WI38 (cell line): ENCODE measurements at regions not wholly inside any gene's neighbourhood (a gene's known extent, or its start where the extent isn't known, plus 50 kb on each side); places are given as distances from the start of the nearest gene placed in this dataset.

Experiments
- H3K4me3 ChIP-seq: 2 replicates; pipeline ENCODE4 v1.5.1; 2011; ENCODE audit warnings: low read depth, mild to moderate bottlenecking, control low read depth, low read length
- TF ChIP-seq, protein P1 (sequence below): IDR thresholded peaks from 2 replicates; pipeline ENCODE4 v1.5.1; 2012; ENCODE audit warnings: low read depth, mild to moderate bottlenecking, control low read depth, low read length

DNA sequence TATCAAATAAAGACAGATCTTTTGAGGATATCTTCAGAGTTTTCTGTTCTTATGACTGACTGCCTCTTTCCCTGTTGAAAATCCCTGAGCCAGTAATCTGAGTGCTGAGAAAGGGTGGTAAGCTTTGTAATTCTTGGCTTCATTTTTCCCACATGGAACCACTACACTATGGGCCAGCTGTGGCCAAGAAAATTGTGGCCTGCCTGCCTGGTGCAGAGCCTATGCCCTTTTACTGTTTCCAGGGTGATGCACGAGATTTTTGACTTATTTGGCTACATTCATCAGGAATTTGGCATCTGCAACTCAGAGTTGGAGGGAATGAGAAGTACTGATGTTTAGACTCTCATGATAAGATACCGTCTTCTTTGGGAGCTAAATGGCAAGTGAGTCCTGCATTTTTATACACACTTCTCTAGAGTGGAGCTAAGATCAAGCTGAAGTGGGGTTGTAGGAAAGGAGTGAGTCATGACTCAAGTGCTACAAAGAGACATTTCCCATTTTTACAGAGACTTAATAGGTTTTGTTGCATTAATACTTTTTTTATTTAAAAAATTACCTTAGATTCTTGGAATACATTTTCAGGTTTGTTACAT is 328.2 kb upstream of the CDH7 start:
- H3K4me3 ChIP-seq, result no peak overlapping the region
- TF ChIP-seq, protein P1, sequence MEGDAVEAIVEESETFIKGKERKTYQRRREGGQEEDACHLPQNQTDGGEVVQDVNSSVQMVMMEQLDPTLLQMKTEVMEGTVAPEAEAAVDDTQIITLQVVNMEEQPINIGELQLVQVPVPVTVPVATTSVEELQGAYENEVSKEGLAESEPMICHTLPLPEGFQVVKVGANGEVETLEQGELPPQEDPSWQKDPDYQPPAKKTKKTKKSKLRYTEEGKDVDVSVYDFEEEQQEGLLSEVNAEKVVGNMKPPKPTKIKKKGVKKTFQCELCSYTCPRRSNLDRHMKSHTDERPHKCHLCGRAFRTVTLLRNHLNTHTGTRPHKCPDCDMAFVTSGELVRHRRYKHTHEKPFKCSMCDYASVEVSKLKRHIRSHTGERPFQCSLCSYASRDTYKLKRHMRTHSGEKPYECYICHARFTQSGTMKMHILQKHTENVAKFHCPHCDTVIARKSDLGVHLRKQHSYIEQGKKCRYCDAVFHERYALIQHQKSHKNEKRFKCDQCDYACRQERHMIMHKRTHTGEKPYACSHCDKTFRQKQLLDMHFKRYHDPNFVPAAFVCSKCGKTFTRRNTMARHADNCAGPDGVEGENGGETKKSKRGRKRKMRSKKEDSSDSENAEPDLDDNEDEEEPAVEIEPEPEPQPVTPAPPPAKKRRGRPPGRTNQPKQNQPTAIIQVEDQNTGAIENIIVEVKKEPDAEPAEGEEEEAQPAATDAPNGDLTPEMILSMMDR, result no peak

DNA sequence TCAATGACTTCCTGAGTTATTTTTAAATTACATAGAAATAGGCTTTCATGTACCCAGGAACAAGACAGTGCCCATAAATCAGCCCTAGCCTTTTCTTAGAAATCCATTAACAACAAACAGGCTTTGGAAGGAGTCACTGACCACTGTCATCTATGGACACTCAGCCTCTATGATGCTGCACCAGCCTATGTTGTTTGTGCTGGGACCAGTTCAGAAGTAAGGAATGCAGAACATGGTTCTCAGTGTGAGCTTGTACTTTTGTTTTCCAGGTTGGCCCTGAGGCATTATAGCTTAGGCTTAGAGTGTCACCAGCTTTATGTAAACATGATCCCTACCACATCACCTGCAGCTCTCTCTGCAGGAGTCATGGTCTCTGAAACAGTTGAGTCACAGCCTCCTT is 335.7 kb upstream of the CDH7 start:
- TF ChIP-seq, protein P1, result no peak
- no peak overlapping the region for H3K4me3 ChIP-seq

DNA sequence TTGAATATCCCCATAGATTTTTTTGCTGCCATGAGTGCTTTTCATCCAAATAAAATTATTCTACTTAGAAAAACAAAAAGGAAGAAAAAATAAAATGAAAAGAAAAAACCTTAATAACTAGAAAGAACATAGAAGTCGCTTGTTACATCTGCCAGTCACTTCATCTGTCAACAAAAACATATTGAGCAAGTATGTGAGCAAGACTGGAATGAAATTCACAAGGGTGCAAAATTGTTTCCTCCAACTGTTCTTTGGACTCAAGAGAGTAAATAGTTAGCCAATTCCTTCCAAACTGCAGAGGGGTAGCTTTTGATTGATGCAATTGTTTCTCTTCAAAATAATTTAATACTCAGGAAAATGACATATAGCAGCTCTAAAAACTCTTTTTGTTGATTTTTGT is 336.3 kb upstream of the CDH7 start:
- TF ChIP-seq, protein P1, result no peak
- no peak overlapping the region for H3K4me3 ChIP-seq

DNA sequence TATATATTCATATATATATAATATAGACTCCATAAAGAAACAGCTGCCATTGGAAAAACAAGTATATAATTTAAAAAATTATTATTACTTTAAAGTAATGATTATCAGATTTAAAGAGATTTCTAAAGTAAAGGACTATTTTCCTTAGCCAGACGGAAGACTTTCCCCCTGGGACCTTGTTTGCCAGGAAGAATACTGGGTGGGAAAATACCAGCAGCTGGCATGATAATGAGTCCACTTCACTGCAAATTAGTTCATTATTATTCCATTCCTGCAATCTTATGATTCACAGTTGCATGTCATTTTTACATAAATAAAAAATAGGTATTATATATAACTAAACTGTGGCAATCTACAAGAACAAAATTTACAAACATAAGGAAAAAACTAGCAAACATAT is 339.8 kb upstream of the CDH7 start:
- no peak overlapping the region for H3K4me3 ChIP-seq
- TF ChIP-seq, protein P1, result no peak

DNA sequence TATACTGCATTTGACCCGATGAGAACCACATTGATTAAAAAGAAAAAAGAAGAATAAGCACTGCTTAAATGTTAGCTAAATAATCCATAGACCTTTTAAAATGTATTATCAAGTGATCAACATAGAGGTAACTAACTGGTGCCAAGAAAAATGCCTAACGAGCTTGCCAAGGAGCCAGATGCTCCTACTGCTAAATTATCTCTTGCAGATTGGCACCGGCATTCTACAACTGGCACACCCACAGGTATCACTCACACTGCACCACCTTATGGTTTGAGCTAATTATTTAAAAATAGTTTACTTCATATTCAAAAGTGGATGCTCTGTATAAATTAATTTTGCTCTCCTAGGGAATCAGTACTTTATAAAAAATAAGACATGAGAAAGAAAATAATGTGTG is 341.6 kb upstream of the CDH7 start:
- TF ChIP-seq, protein P1, result no peak
- no peak overlapping the region for H3K4me3 ChIP-seq

DNA sequence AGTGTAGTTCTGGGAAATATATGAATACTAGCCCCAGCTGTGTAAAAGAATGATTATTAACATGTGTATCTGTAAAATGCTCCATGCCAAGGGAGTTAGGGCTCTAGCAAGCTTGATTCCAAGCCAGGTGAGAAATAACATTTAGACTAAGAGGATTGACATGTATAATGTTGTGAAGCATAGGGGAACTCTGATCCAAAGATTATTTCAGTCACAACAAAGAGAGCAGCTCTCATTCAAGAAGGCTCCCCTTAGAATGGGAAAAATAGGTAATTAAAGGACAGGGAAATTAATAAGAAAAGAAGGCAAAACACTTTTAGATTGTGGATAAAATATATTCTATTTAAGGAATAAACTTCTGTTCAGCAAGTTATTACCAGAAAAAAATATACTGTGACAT is 347.3 kb upstream of the CDH7 start:
- TF ChIP-seq, protein P1, result no peak

DNA sequence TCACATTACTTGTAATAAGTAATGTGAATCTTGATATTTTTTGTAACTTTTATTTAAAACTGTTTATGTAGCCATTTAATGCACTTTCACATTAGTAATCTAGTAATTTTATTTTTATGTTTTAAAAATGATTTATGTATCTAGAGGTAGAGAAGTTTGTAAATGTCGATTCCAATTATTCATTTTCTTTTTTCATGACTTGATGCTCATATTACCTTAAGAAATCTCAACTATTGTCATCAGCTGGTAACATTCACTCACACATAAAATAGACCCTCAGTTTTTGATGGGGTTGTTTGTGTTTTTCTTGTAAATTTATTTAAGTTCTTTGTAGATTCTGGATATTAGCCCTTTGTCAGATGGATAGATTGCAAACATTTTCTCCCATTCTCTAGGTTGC is 351.7 kb upstream of the CDH7 start:
- TF ChIP-seq, protein P1, result no peak
- no peak overlapping the region for H3K4me3 ChIP-seq

More for the DNA sequence above, 347.3 kb upstream of the CDH7 start:
- H3K4me3 ChIP-seq, result no peak overlapping the region
